ENCODE measurements at regions not wholly inside any gene's neighbourhood (a gene's known extent, or its start where the extent isn't known, plus 50 kb on each side); places are given as distances from the start of the nearest gene placed in this dataset.

DNA sequence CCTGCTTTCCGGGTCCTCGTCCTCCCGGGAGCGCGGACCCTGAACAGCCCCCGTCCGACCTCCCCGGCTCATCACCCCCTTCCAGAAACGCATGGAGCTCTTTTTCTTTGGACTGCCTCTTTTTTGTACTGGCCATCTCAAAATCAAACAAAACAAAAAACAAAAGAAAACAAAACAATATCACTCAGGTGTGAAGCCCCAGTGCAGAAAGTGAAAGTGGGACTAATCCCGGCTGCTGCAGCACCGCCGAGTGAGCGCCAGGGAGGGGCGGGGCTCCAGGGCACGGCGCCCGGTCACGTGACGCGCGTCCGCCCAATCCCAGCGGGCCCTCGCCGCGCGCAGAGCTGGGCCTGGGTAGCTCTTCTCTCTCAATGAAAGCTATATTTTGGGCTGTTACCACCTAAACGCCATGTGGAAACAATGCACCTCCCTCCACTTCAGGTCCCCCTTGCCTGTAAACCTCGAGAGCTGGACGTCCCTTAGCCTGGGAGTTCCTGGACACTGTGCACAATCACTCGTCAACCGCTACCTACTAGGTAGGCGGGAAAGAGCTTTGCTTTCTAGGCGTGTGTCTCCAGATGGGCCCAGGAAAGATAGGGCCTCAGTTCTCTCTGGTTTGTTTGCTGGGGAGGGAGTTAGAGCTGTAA, 93.7 kb upstream of the PRDM1 start:
- peak overlapping the region; percentile 52 for H3K4me3 ChIP-seq
- peaks cover 99% of the 10 kb centered on the region for H3K27me3 ChIP-seq
- H3K36me3 Mint-ChIP-seq = no peaks in the 10 kb centered on the region
- H3K4me1 Mint-ChIP-seq = peaks cover 20% of the 10 kb centered on the region
- H3K27me3 Mint-ChIP-seq (ENCODE audit: insufficient read depth, low read depth) = peaks cover 82% of the 10 kb centered on the region
- H4K20me1 ChIP-seq (ENCODE audit: low read depth) = no peaks in the 10 kb centered on the region
- H3K9me3 Mint-ChIP-seq = no peaks in the 10 kb centered on the region
- H3F3A ChIP-seq (ENCODE audit: low read depth) = peaks cover 27% of the 10 kb centered on the region
- no peaks in the 10 kb centered on the region for H3K79me2 ChIP-seq (ENCODE audit: low read depth)
- H3K9me3 ChIP-seq (ENCODE audit: low read depth) = no peaks in the 10 kb centered on the region
- no peaks in the 10 kb centered on the region for H3K36me3 ChIP-seq
- no peak overlapping the region for H3K27ac ChIP-seq
- peak overlapping the region; percentile 91 for H2AFZ ChIP-seq (replicated peaks)
- TF ChIP-seq EZH2phosphoT487 (IDR thresholded peaks at IDR 0.05) (no peak), EZH2 (IDR thresholded peaks at IDR 0.05) (no peak)
- TF ChIP-seq, protein P1, sequence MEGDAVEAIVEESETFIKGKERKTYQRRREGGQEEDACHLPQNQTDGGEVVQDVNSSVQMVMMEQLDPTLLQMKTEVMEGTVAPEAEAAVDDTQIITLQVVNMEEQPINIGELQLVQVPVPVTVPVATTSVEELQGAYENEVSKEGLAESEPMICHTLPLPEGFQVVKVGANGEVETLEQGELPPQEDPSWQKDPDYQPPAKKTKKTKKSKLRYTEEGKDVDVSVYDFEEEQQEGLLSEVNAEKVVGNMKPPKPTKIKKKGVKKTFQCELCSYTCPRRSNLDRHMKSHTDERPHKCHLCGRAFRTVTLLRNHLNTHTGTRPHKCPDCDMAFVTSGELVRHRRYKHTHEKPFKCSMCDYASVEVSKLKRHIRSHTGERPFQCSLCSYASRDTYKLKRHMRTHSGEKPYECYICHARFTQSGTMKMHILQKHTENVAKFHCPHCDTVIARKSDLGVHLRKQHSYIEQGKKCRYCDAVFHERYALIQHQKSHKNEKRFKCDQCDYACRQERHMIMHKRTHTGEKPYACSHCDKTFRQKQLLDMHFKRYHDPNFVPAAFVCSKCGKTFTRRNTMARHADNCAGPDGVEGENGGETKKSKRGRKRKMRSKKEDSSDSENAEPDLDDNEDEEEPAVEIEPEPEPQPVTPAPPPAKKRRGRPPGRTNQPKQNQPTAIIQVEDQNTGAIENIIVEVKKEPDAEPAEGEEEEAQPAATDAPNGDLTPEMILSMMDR (IDR thresholded peaks at IDR 0.05) = no peak
- peak overlapping the region; percentile 81 for H3K4me2 ChIP-seq
- H3K4me3 Mint-ChIP-seq = peak overlapping the region; percentile 91
- no peak overlapping the region for H3K9ac ChIP-seq
- no peak overlapping the region for H3K27ac Mint-ChIP-seq
- H3K4me1 ChIP-seq = peaks cover 16% of the 10 kb centered on the region
- DNase-seq (ENCODE audit: low spot score) = peak; percentile 92

DNA sequence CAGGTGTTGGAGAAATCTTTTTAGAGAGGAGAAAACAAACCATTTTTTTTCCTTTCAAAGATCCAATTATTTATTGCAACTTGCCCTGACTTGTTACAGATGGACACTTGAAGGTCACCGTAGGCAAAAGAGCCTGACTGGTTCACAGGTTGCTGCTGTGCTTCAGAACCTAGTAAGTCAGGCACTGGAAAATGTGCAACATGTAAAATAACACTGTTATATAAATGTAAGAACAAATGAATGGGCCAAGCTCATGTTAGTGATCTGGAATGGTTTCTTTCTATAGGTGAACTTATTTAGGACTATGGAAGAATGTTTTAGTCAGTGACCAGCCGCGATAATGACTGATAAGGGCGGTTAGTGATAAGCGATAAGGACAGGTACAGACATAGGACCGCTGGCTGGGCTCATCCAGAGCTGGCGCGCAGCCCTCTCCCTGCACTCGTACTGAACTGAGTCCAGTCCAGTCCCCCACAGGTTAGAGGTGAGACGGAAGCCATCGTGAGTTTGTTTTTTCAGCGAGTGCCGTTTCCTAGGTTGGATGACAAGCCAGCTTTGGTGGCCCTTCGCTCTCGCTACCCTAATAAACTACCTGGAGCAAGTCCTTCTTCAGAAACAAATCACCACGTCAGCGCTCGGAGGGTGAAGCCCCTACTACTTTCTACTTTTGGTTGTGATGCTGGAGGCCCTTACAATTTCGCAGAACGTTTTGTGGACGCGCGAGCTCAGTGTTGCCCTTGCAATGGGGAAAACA, 94.4 kb upstream of the PRDM1 start:
- peak; percentile 32 for DNase-seq (ENCODE audit: low spot score)
- no peaks in the 10 kb centered on the region for H3K9me3 Mint-ChIP-seq

DNA sequence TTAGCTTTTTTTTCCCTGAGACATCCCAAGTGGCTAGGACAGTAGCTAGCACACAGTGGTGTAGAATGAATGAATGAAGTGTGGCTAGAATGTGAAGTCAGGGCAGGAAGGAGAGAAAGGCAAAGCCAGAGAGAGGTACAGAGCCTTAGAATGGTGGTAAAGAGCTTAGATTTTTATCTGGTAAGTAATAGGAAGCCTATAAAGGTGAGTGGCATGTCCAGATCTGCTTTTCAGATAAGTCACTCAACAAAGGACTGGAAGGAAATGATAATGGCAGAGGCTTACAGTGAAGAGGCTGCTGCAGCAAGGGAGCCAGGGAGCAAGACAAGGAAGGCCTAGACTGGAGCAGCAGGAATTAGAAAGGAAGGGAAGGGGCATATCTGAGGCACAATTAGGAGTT, 96.0 kb upstream of the PRDM1 start:
- Histone ChIP-seq H3K9ac (no peak overlapping the region), H3F3A (ENCODE audit: low read depth) (peaks cover 26% of the 10 kb centered on the region), H4K20me1 (ENCODE audit: low read depth) (no peaks in the 10 kb centered on the region), H3K27ac (no peak overlapping the region), H3K4me1 (peaks cover 24% of the 10 kb centered on the region), H3K79me2 (ENCODE audit: low read depth) (no peaks in the 10 kb centered on the region), H2AFZ (replicated peaks) (no peak overlapping the region), H3K36me3 (no peaks in the 10 kb centered on the region), H3K4me3 (no peak overlapping the region), H3K27me3 (peaks cover 99% of the 10 kb centered on the region), H3K9me3 (ENCODE audit: low read depth) (no peaks in the 10 kb centered on the region), H3K4me2 (no peak overlapping the region)
- TF ChIP-seq, protein P1 (IDR thresholded peaks at IDR 0.05) = no peak
- TF ChIP-seq EZH2 (IDR thresholded peaks at IDR 0.05) (no peak), EZH2phosphoT487 (IDR thresholded peaks at IDR 0.05) (no peak)
- Mint-ChIP-seq H3K4me3 (no peak overlapping the region), H3K9me3 (no peaks in the 10 kb centered on the region), H3K4me1 (peaks cover 31% of the 10 kb centered on the region), H3K27ac (no peak overlapping the region), H3K27me3 (ENCODE audit: insufficient read depth, low read depth) (peaks cover 82% of the 10 kb centered on the region), H3K36me3 (no peaks in the 10 kb centered on the region)
- DNase-seq (ENCODE audit: low spot score) = no peak

More for the DNA sequence above, 94.4 kb upstream of the PRDM1 start:
- Histone ChIP-seq H3K36me3 (no peaks in the 10 kb centered on the region), H3K9ac (no peak overlapping the region), H4K20me1 (ENCODE audit: low read depth) (no peaks in the 10 kb centered on the region), H3K4me1 (peaks cover 19% of the 10 kb centered on the region), H3K79me2 (ENCODE audit: low read depth) (no peaks in the 10 kb centered on the region), H3K27me3 (peaks cover 99% of the 10 kb centered on the region), H3F3A (ENCODE audit: low read depth) (peaks cover 27% of the 10 kb centered on the region), H3K27ac (no peak overlapping the region), H3K4me3 (peak overlapping the region; percentile 52), H2AFZ (replicated peaks) (peak overlapping the region; percentile 91), H3K4me2 (peak overlapping the region; percentile 81), H3K9me3 (ENCODE audit: low read depth) (no peaks in the 10 kb centered on the region)
- peaks cover 23% of the 10 kb centered on the region for H3K4me1 Mint-ChIP-seq
- H3K27ac Mint-ChIP-seq = no peak overlapping the region
- H3K4me3 Mint-ChIP-seq = peak overlapping the region; percentile 91
- H3K27me3 Mint-ChIP-seq (ENCODE audit: insufficient read depth, low read depth) = peaks cover 82% of the 10 kb centered on the region
- TF ChIP-seq, protein P1 (IDR thresholded peaks at IDR 0.05) = no peak
- no peak for TF ChIP-seq EZH2 (IDR thresholded peaks at IDR 0.05)
- TF ChIP-seq EZH2phosphoT487 (IDR thresholded peaks at IDR 0.05) = no peak
- H3K36me3 Mint-ChIP-seq = no peaks in the 10 kb centered on the region

All from neural progenitor cell (in vitro differentiated cells).